HG03095 (cell line): ENCODE measurements at regions not wholly inside any gene's neighbourhood (a gene's known extent, or its start where the extent isn't known, plus 50 kb on each side); places are given as distances from the start of the nearest gene placed in this dataset.
"Not testable (repeated sequence)": the region's sequence is repeated elsewhere in the genome, so short reads cannot be mapped to it uniquely, and the experiment has no call there.

ENCODE experiments used
- ATAC-seq: cut with Tn5 transposase; IDR thresholded peaks from one replicate; pipeline ENCODE4 v1.9.1; 2021; ENCODE audit warnings: moderate library complexity; ENCODE audit not compliant: unreplicated experiment

- no peak for ATAC-seq
Observed at GRCh38 chrX:131595120-131595519, 51.2 kb downstream of the OR13H1 start.

GRCh38 chrX:131607792-131608369 lies 64.0 kb downstream of the OR13H1 start:
- no peak for ATAC-seq

GRCh38 chrX:131609480-131609879 lies 65.6 kb downstream of the OR13H1 start:
- ATAC-seq = no peak

- ATAC-seq = no peak
Observed at GRCh38 chrX:131613260-131613659, 69.4 kb downstream of the OR13H1 start.

- ATAC-seq = no peak
Observed at GRCh38 chrX:131614241-131614640, 70.4 kb downstream of the OR13H1 start.

GRCh38 chrX:131617182-131617581 lies 73.3 kb downstream of the OR13H1 start:
- ATAC-seq = no peak

- no peak for ATAC-seq
Observed at GRCh38 chrX:131621650-131622049, 77.8 kb downstream of the OR13H1 start.

- ATAC-seq = no peak
Observed at GRCh38 chrX:131626681-131627296, 82.9 kb downstream of the OR13H1 start.

- no peak for ATAC-seq
Observed at GRCh38 chrX:131630534-131630933, 86.7 kb downstream of the OR13H1 start.

GRCh38 chrX:131633285-131633917 lies 89.5 kb downstream of the OR13H1 start:
- ATAC-seq = peak; percentile 92

- no peak for ATAC-seq
Observed at GRCh38 chrX:131634900-131635299, 91.0 kb downstream of the OR13H1 start.

- ATAC-seq = no peak
Observed at GRCh38 chrX:131646106-131646505, 102.2 kb downstream of the OR13H1 start.

GRCh38 chrX:131649741-131650140 lies 105.9 kb downstream of the OR13H1 start:
- no peak for ATAC-seq

GRCh38 chrX:131650637-131651410 lies 107.0 kb downstream of the OR13H1 start:
- ATAC-seq = no peak

- not testable (repeated sequence) for ATAC-seq
Observed at GRCh38 chrX:131663726-131664125, 119.9 kb downstream of the OR13H1 start.

GRCh38 chrX:131671735-131672134 lies 127.9 kb downstream of the OR13H1 start:
- ATAC-seq = no peak

GRCh38 chrX:131675596-131676194 lies 131.8 kb downstream of the OR13H1 start:
- no peak for ATAC-seq

GRCh38 chrX:131677655-131678628 lies 134.1 kb downstream of the OR13H1 start:
- no peak for ATAC-seq

- ATAC-seq = not testable (repeated sequence)
Observed at GRCh38 chrX:131682735-131683134, 138.9 kb downstream of the OR13H1 start.

GRCh38 chrX:131693359-131693758 lies 149.5 kb downstream of the OR13H1 start:
- no peak for ATAC-seq
